GM19467 (cell line): ENCODE measurements at regions not wholly inside any gene's neighbourhood (a gene's known extent, or its start where the extent isn't known, plus 50 kb on each side); places are given as distances from the start of the nearest gene placed in this dataset.

Source experiments
- ATAC-seq: cut with Tn5 transposase; IDR thresholded peaks from one replicate; pipeline ENCODE4 v1.9.1; 2021; ENCODE audit warnings: mild to moderate bottlenecking, moderate library complexity; ENCODE audit not compliant: unreplicated experiment

- no peak for ATAC-seq
Observed at GRCh38 chr4:14646831-14647230, 355.4 kb upstream of the CPEB2 start.

DNA sequence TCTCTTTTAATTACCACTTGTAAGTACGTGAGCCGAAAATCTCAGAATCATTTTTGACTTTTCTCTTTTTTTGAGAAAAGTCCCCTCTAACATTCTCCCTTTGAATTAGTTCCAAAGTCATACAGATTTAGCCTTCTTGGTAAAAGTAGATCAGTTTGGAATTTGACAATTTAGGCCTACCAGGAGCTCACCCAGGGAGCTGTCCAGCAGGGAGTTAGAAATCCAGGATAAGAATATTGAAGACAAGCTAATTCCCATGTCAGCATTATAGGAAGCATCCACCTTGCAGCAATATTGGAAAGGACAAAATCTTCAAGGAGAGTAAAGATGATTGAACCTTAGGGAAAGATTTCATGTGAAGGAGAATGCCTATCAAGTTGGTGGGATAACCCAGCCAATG lies 352.2 kb upstream of the CPEB2 start:
- ATAC-seq = no peak

GRCh38 chr4:14652522-14652921 lies 349.8 kb upstream of the CPEB2 start:
- ATAC-seq = no peak

DNA sequence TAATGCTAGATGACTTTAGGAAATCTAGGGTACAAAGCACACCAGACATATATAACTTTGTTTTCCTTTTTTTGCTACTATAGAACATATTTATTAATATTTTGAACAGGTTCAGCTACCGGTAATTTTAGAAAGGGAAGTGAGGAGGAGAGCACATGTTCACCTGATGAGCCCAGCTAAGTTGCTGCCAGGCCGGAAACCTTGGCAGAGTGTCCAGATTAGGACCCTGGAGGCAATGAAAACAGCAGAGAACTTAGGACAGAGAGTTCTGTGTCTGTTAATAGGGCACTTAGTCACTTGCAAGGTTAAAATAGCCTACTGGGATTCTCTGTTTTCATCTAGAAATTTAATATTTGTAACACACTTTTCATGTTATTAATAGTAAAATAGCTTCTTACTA lies 348.9 kb upstream of the CPEB2 start:
- no peak for ATAC-seq

DNA sequence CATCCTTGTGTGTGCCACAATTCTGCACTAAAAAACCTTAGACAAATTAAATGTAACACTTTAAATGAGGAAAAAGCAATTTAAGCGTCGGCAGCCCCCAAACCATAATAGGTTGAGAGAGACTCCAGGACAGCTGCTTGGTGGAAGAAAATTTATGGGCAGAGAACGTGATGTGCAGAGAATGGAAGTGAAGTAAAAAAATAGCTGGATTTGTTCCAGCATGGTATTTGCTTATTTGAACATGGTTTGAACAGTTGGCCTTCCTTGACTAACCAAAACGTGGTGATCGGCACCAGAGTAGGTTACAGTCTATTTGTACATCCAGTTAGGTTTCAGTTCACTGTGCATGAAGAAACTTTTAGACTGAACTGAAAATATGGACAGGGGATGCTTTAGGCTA lies 343.0 kb upstream of the CPEB2 start:
- no peak for ATAC-seq

- no peak for ATAC-seq
Observed at GRCh38 chr4:14667624-14668151, 334.6 kb upstream of the CPEB2 start.

- ATAC-seq = no peak
Observed at GRCh38 chr4:14668296-14668695, 334.0 kb upstream of the CPEB2 start.

- ATAC-seq = no peak
Observed at GRCh38 chr4:14669371-14669770, 332.9 kb upstream of the CPEB2 start.

DNA sequence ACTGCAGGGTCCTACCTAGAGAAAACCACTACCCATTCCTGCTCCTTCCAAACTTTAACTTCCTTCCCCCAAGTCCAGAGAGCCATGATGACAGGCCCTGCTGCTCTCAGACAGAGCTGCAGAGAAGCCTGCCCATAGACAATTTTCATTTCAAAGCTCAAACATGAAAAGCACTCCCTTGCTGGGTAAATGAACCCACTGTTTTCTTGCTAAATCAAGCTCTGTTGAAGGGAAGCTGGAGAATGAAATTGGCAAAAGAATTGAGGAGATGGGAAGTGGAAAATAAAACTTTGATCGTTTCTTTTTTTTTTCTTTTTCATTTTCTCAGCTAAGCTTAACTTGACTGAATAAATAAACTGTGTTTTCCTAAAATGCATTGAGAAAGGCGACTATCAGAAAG lies 331.1 kb upstream of the CPEB2 start:
- ATAC-seq = no peak

DNA sequence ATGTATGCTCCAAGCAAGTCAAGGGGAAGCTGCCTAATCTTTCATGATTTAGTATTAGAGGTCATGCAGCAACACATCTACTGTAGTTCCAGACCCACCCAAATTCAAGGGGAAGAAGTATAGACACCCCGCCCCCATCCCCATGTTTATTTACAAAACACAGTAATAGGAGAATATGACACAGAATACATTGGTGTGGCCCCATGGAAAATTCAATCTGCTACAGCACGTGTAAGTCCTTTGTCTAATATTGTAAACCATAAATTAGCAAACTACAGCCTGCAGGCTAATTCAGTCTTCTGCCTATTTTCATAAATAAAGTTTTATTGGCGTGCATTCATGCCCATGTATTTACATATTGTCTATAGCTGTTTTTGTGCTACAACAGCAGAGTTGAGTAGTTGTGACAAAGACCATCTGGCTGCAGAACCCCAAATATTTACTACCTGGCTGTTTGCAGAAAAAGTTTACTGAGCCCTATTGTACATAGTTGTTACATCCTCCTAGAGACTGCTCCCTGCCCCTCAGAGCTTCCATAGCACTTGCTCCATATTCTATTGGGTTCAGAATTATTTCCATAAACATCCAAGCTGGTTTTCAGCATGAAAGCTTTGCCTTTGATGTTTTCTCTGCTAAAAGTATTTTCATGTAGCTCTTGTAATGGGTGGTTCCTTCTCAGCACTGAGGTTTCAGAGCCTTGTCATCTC lies 326.8 kb upstream of the CPEB2 start:
- no peak for ATAC-seq

DNA sequence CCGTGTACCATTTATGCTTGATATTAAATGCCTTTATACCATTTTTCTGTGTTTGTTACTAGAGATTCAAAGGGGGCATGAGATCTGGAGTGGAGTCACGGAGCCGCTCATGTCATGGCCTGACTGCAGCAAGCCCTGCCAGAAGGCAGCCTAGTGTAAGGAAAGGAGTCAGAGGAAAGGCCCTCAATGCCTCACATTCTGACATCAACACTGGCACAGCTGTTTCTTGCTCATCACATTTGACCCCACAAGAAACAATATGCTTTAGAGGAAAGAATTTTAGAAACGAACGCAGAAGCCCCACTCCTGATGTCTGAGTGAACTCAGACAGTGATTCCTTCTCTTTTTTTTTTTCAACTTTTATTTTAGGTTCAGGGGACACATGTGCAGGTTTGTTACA lies 322.4 kb upstream of the CPEB2 start:
- ATAC-seq = no peak

DNA sequence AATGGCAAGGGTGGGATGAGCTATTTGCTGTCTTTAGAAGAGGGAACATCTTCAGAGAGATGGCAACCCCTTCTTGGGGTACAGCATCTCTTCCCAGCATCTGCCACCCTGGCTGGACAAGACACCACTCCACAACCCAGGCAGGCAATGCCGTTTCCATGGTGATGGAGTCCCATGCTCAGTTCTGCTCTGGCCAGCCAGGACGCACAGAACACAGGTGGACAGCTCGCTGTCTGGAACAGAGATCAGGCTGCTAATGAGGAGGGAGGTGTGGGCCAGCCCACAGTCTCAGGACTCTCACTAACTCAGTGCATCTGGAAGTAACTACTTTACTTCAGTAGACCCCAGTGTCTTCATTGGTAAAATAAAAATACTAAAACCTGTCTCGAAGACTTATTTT lies 321.0 kb upstream of the CPEB2 start:
- no peak for ATAC-seq

- ATAC-seq = no peak
Observed at GRCh38 chr4:14693728-14694127, 308.6 kb upstream of the CPEB2 start.

- no peak for ATAC-seq
Observed at GRCh38 chr4:14695095-14695845, 307.0 kb upstream of the CPEB2 start.

- no peak for ATAC-seq
Observed at GRCh38 chr4:14700083-14700482, 302.2 kb upstream of the CPEB2 start.

DNA sequence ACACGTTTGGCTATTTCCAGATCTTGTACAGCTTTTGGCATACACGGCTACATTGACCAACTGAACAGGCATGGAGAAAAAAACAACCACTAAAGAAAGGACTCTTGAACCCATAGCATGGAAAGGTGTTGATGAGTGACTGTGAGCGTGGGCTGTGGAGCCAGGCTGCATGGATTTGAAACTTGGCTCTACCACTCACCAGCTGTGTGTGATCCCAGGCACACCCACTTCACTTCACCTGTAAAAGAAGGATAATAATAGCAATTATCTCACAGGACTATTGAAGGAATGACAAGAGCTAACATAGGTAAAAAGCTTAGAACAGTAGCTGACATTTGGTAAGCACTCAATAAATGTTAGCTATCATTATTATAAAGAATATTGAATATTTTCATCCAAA lies 301.7 kb upstream of the CPEB2 start:
- ATAC-seq = no peak

- no peak for ATAC-seq
Observed at GRCh38 chr4:14701389-14701788, 300.9 kb upstream of the CPEB2 start.

GRCh38 chr4:14701896-14702295 lies 300.4 kb upstream of the CPEB2 start:
- ATAC-seq = no peak

DNA sequence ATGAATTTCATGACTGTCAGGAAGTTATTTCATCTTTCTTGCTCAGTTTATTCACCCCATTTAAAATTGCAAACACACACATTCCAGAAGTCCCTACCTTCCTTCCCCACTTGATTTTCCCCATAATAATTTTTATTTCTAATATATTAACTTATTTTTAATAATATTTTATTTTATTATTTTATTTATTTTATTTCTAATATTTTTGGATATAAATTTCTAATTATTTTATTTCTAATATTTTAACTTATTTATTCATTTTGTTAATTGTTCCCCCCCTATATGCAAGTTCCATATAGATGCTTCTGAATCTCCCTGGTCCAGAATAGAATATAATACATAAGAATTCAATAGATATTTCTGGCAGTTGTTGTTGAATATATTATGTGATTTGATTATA lies 293.7 kb upstream of the CPEB2 start:
- no peak for ATAC-seq

GRCh38 chr4:14711259-14711658 lies 291.0 kb upstream of the CPEB2 start:
- no peak for ATAC-seq

- no peak for ATAC-seq
Observed at GRCh38 chr4:14716691-14717090, 285.6 kb upstream of the CPEB2 start.

- ATAC-seq = no peak
Observed at GRCh38 chr4:14719053-14719452, 283.2 kb upstream of the CPEB2 start.
